ENCODE measurements at regions not wholly inside any gene's neighbourhood (a gene's known extent, or its start where the extent isn't known, plus 50 kb on each side); places are given as distances from the start of the nearest gene placed in this dataset.

DNA sequence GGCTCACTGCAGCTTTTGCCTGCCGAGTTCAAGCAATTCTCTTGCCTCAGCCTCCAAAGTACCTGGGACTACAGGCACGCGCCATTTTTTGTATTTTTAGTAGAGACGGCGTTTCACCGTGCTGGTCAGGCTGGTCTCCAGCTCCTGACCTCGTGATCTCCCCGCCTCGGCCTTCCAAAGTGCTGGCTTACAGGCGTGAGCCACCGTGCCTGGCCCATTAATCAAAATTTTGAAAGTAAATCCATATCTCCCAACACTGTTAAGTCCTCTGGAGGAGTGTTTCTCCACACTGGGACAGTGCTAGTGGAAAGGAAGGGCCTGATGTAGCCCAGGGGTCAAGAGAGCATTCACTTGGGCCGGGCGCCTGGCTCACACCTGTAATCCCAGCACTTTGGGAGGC, 644.6 kb downstream of the SH2D4B start:
- TF ChIP-seq, protein P1, sequence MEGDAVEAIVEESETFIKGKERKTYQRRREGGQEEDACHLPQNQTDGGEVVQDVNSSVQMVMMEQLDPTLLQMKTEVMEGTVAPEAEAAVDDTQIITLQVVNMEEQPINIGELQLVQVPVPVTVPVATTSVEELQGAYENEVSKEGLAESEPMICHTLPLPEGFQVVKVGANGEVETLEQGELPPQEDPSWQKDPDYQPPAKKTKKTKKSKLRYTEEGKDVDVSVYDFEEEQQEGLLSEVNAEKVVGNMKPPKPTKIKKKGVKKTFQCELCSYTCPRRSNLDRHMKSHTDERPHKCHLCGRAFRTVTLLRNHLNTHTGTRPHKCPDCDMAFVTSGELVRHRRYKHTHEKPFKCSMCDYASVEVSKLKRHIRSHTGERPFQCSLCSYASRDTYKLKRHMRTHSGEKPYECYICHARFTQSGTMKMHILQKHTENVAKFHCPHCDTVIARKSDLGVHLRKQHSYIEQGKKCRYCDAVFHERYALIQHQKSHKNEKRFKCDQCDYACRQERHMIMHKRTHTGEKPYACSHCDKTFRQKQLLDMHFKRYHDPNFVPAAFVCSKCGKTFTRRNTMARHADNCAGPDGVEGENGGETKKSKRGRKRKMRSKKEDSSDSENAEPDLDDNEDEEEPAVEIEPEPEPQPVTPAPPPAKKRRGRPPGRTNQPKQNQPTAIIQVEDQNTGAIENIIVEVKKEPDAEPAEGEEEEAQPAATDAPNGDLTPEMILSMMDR (IDR thresholded peaks at IDR 0.05; ENCODE audit: low read depth, low read length, poor library complexity, severe bottlenecking), result no peak
- no peak for TF ChIP-seq EZH2phosphoT487 (IDR thresholded peaks at IDR 0.05; ENCODE audit: borderline replicate concordance, low read length)

All from DOHH2 (cell line).